Activated T-helper 1 cell treated with Interleukin-2 at 50 U/mL for 16 hours (primary cell): ENCODE measurements at regions not wholly inside any gene's neighbourhood (a gene's known extent, or its start where the extent isn't known, plus 50 kb on each side); places are given as distances from the start of the nearest gene placed in this dataset.
"Not testable (repeated sequence)": the region's sequence is repeated elsewhere in the genome, so short reads cannot be mapped to it uniquely, and the experiment has no call there.

Experiments
- DNase-seq: peaks from one replicate; pipeline ENCODE4 v3.0.0-alpha.2; 2020; ENCODE audit warnings: low read depth

- DNase-seq = no peak
Observed at GRCh38 chr6:85283436-85283835, 166.4 kb upstream of the NT5E start.

GRCh38 chr6:85278466-85279035 lies 171.3 kb upstream of the NT5E start:
- DNase-seq = no peak

GRCh38 chr6:85276026-85276425 lies 173.9 kb upstream of the NT5E start:
- DNase-seq = not testable (repeated sequence)

- no peak for DNase-seq
Observed at GRCh38 chr6:85275338-85275985, 174.4 kb upstream of the NT5E start.

GRCh38 chr6:85273870-85274269 lies 176.0 kb upstream of the NT5E start:
- no peak for DNase-seq

GRCh38 chr6:85273046-85273445 lies 176.8 kb upstream of the NT5E start:
- DNase-seq = no peak

- DNase-seq = no peak
Observed at GRCh38 chr6:85272592-85272991, 177.3 kb upstream of the NT5E start.

- DNase-seq = no peak
Observed at GRCh38 chr6:85262621-85263020, 187.3 kb upstream of the NT5E start.

- DNase-seq = no peak
Observed at GRCh38 chr6:85261271-85261670, 188.6 kb upstream of the NT5E start.

GRCh38 chr6:85255661-85256060 lies 194.2 kb upstream of the NT5E start:
- no peak for DNase-seq

- no peak for DNase-seq
Observed at GRCh38 chr6:85252552-85252951, 197.3 kb upstream of the NT5E start.

- DNase-seq = no peak
Observed at GRCh38 chr6:85252085-85252484, 197.8 kb upstream of the NT5E start.

GRCh38 chr6:85251300-85251699 lies 198.6 kb upstream of the NT5E start:
- DNase-seq = no peak

- no peak for DNase-seq
Observed at GRCh38 chr6:85250586-85251220, 199.2 kb upstream of the NT5E start.

GRCh38 chr6:85245004-85245403 lies 204.9 kb upstream of the NT5E start:
- no peak for DNase-seq

- no peak for DNase-seq
Observed at GRCh38 chr6:85241498-85242052, 208.3 kb upstream of the NT5E start.

GRCh38 chr6:85240787-85241385 lies 209.0 kb upstream of the NT5E start:
- DNase-seq = no peak

- no peak for DNase-seq
Observed at GRCh38 chr6:85237478-85237877, 212.4 kb upstream of the NT5E start.

GRCh38 chr6:85236636-85237035 lies 213.2 kb upstream of the NT5E start:
- no peak for DNase-seq

- not testable (repeated sequence) for DNase-seq
Observed at GRCh38 chr6:85227345-85227744, 222.5 kb upstream of the NT5E start.

- DNase-seq = not testable (repeated sequence)
Observed at GRCh38 chr6:85212794-85213193, 237.1 kb upstream of the NT5E start.

GRCh38 chr6:85195243-85195642 lies 254.6 kb upstream of the NT5E start:
- no peak for DNase-seq

- no peak for DNase-seq
Observed at GRCh38 chr6:85193339-85193738, 256.5 kb upstream of the NT5E start.
